GM19193 (cell line): ENCODE measurements at regions not wholly inside any gene's neighbourhood (a gene's known extent, or its start where the extent isn't known, plus 50 kb on each side); places are given as distances from the start of the nearest gene placed in this dataset.

Experiments
- POLR2A ChIP-seq: IDR thresholded peaks from 4 replicates; pipeline ENCODE4 v1.6.1; 2011; ENCODE audit not compliant: insufficient read depth, insufficient read length; ENCODE audit errors: extremely low read depth

GRCh38 chr10:3584926-3585784 lies 199.9 kb downstream of the KLF6 start:
- TF ChIP-seq POLR2A = no peak

GRCh38 chr10:3580565-3580964 lies 204.4 kb downstream of the KLF6 start:
- TF ChIP-seq POLR2A = no peak

- no peak for TF ChIP-seq POLR2A
These were observed 205.2 kb downstream of the KLF6 start for GRCh38 chr10:3579845-3580244.

GRCh38 chr10:3578682-3579081 lies 206.3 kb downstream of the KLF6 start:
- TF ChIP-seq POLR2A = no peak

GRCh38 chr10:3578159-3578558 lies 206.8 kb downstream of the KLF6 start:
- TF ChIP-seq POLR2A = no peak

GRCh38 chr10:3574451-3574850 lies 210.6 kb downstream of the KLF6 start:
- TF ChIP-seq POLR2A = no peak

- TF ChIP-seq POLR2A = no peak
These were observed 211.5 kb downstream of the KLF6 start for GRCh38 chr10:3573498-3573897.

GRCh38 chr10:3571310-3571825 lies 213.6 kb downstream of the KLF6 start:
- TF ChIP-seq POLR2A = no peak

- TF ChIP-seq POLR2A = no peak
These were observed 214.1 kb downstream of the KLF6 start for GRCh38 chr10:3570855-3571266.

GRCh38 chr10:3570131-3570729 lies 214.8 kb downstream of the KLF6 start:
- no peak for TF ChIP-seq POLR2A

GRCh38 chr10:3568983-3569382 lies 216.0 kb downstream of the KLF6 start:
- TF ChIP-seq POLR2A = no peak

- no peak for TF ChIP-seq POLR2A
These were observed 216.6 kb downstream of the KLF6 start for GRCh38 chr10:3568392-3568791.

GRCh38 chr10:3567291-3567963 lies 217.6 kb downstream of the KLF6 start:
- no peak for TF ChIP-seq POLR2A

- no peak for TF ChIP-seq POLR2A
These were observed 218.4 kb downstream of the KLF6 start for GRCh38 chr10:3566627-3567026.

- TF ChIP-seq POLR2A = no peak
These were observed 220.5 kb downstream of the KLF6 start for GRCh38 chr10:3564346-3565002.
